ENCODE measurements at regions not wholly inside any gene's neighbourhood (a gene's known extent, or its start where the extent isn't known, plus 50 kb on each side); places are given as distances from the start of the nearest gene placed in this dataset.
"Not testable (repeated sequence)": the region's sequence is repeated elsewhere in the genome, so short reads cannot be mapped to it uniquely, and the experiment has no call there.

- DNase-seq (ENCODE audit: low spot score): no peak
Observed at GRCh38 chr12:83468988-83469908, 782.5 kb downstream of the TMTC2 start.

- DNase-seq (ENCODE audit: low spot score): no peak
Observed at GRCh38 chr12:83465632-83466031, 778.9 kb downstream of the TMTC2 start.

- DNase-seq (ENCODE audit: low spot score): no peak
Observed at GRCh38 chr12:83462419-83462818, 775.7 kb downstream of the TMTC2 start.

GRCh38 chr12:83461336-83461935 lies 774.7 kb downstream of the TMTC2 start:
- DNase-seq (ENCODE audit: low spot score): no peak

GRCh38 chr12:83451189-83451588 lies 764.5 kb downstream of the TMTC2 start:
- no peak for DNase-seq (ENCODE audit: low spot score)

GRCh38 chr12:83434600-83434999 lies 747.9 kb downstream of the TMTC2 start:
- DNase-seq (ENCODE audit: low spot score): no peak

GRCh38 chr12:83432176-83432719 lies 745.5 kb downstream of the TMTC2 start:
- no peak for DNase-seq (ENCODE audit: low spot score)

- DNase-seq (ENCODE audit: low spot score): not testable (repeated sequence)
Observed at GRCh38 chr12:83427586-83428136, 741.0 kb downstream of the TMTC2 start.

- DNase-seq (ENCODE audit: low spot score): no peak
Observed at GRCh38 chr12:83414981-83415380, 728.3 kb downstream of the TMTC2 start.

- DNase-seq (ENCODE audit: low spot score): no peak
Observed at GRCh38 chr12:83408851-83409250, 722.1 kb downstream of the TMTC2 start.

- DNase-seq (ENCODE audit: low spot score): no peak
Observed at GRCh38 chr12:83408146-83408545, 721.4 kb downstream of the TMTC2 start.

- no peak for DNase-seq (ENCODE audit: low spot score)
Observed at GRCh38 chr12:83404521-83404920, 717.8 kb downstream of the TMTC2 start.

GRCh38 chr12:83390186-83390585 lies 703.5 kb downstream of the TMTC2 start:
- DNase-seq (ENCODE audit: low spot score): no peak

- DNase-seq (ENCODE audit: low spot score): no peak
Observed at GRCh38 chr12:83389237-83389996, 702.7 kb downstream of the TMTC2 start.

GRCh38 chr12:83388551-83388950 lies 701.8 kb downstream of the TMTC2 start:
- DNase-seq (ENCODE audit: low spot score): no peak

- no peak for DNase-seq (ENCODE audit: low spot score)
Observed at GRCh38 chr12:83386527-83387264, 700.0 kb downstream of the TMTC2 start.

- no peak for DNase-seq (ENCODE audit: low spot score)
Observed at GRCh38 chr12:83378186-83378727, 691.6 kb downstream of the TMTC2 start.

GRCh38 chr12:83365317-83365716 lies 678.6 kb downstream of the TMTC2 start:
- no peak for DNase-seq (ENCODE audit: low spot score)

GRCh38 chr12:83361475-83361874 lies 674.8 kb downstream of the TMTC2 start:
- DNase-seq (ENCODE audit: low spot score): no peak

- DNase-seq (ENCODE audit: low spot score): no peak
Observed at GRCh38 chr12:83361071-83361470, 674.4 kb downstream of the TMTC2 start.

All from activated CD4-positive, alpha-beta T cell treated with anti-CD3 and anti-CD28 coated beads, Interleukin-2, Interleukin-4, amounts not matched to agents 100 ng/mL and 50 ng/mL, durations not matched to agents 16 hours and 8 hours (primary cell).